Stimulated activated CD8-positive, alpha-beta memory T cell treated with anti-CD3 and anti-CD28 coated beads, Interleukin-4, amount 100 ng/mL, for 48 hours (primary cell): ENCODE measurements at regions not wholly inside any gene's neighbourhood (a gene's known extent, or its start where the extent isn't known, plus 50 kb on each side); places are given as distances from the start of the nearest gene placed in this dataset.
"Not testable (repeated sequence)": the region's sequence is repeated elsewhere in the genome, so short reads cannot be mapped to it uniquely, and the experiment has no call there.

Source experiments
- DNase-seq: peaks from one replicate; pipeline ENCODE4 v3.0.0-alpha.2; 2020

GRCh38 chr10:131042015-131042414, 269.5 kb downstream of the TCERG1L start:
- DNase-seq, result not testable (repeated sequence)
